IMR-90 (cell line): ENCODE measurements at regions not wholly inside any gene's neighbourhood (a gene's known extent, or its start where the extent isn't known, plus 50 kb on each side); places are given as distances from the start of the nearest gene placed in this dataset.
"Not testable (repeated sequence)": the region's sequence is repeated elsewhere in the genome, so short reads cannot be mapped to it uniquely, and the experiment has no call there.

ENCODE experiments used
- ATAC-seq: fragments of 200-7000 bp; cut with Tn5 transposase; 2 replicates; pipeline ENCODE4 v1.9.1; 2020; ENCODE audit warnings: low read depth, mild to moderate bottlenecking, moderate library complexity
- BruUV-seq: library from RNA; stranded (reverse); fragments of 400-500 nt; replicated peaks from 2 replicates; lab custom pipeline; 2021; lab: Mats Ljungman, UMichigan
- CTCF ChIA-PET: fragments of 300-600 bp; formaldehyde crosslinking; extraction: SDS; loops from one replicate; lab custom pipeline; 2021; ENCODE audit warnings: antibody characterized with exemption; lab: Yijun Ruan, JAX
- POLR2A ChIA-PET: fragments of 300-600 bp; sonication (Branson Sonifier 250); formaldehyde crosslinking; loops from one replicate; lab custom pipeline; 2022; ENCODE audit warnings: antibody characterized with exemption; ENCODE audit not compliant: unreplicated experiment; lab: Charles Lee
- DNase-seq: peaks from one replicate; pipeline ENCODE4 v3.0.0; 2013
- H2AFZ ChIP-seq: replicated peaks from 2 replicates; pipeline ENCODE3; 2013; ENCODE audit warnings: low read length, mild to moderate bottlenecking; ENCODE audit not compliant: poor library complexity
- H2AK5ac ChIP-seq: 2 replicates; pipeline ENCODE4 v1.6.1; 2013; ENCODE audit warnings: low read depth, low read length, inconsistent platforms
- H2AK9ac ChIP-seq: replicated peaks from 2 replicates; pipeline ENCODE3; 2013; ENCODE audit warnings: mild to moderate bottlenecking, low read depth, low read length, moderate library complexity; ENCODE audit not compliant: poor library complexity
- H2BK120ac ChIP-seq: 2 replicates; pipeline ENCODE4 v1.6.1; 2013; ENCODE audit warnings: low read depth, low read length, inconsistent platforms
- H2BK15ac ChIP-seq: 3 replicates; pipeline ENCODE4 v1.6.1; 2013; ENCODE audit warnings: low read depth, low read length, inconsistent platforms
- H2BK20ac ChIP-seq: 2 replicates; pipeline ENCODE4 v1.6.1; 2013; ENCODE audit warnings: low read depth, mild to moderate bottlenecking, inconsistent platforms, low read length, moderate library complexity
- H2BK5ac ChIP-seq: 2 replicates; pipeline ENCODE4 v1.6.1; 2013; ENCODE audit warnings: mild to moderate bottlenecking, low read depth, low read length, inconsistent platforms; ENCODE audit not compliant: poor library complexity, severe bottlenecking
- H3K14ac ChIP-seq: replicated peaks from 2 replicates; pipeline ENCODE4 v1.6.1; 2013; ENCODE audit warnings: low read depth, low read length, inconsistent platforms
- H3K18ac ChIP-seq: 2 replicates; pipeline ENCODE4 v1.6.1; 2013; ENCODE audit warnings: low read depth, low read length, control low read depth
- H3K23ac ChIP-seq: 2 replicates; pipeline ENCODE4 v1.6.1; 2013; ENCODE audit warnings: low read depth, low read length, inconsistent platforms
- H3K27ac ChIP-seq: 2 replicates; pipeline ENCODE4 v1.5.1; 2013; ENCODE audit warnings: mild to moderate bottlenecking, control low read depth, low read length; ENCODE audit not compliant: insufficient read depth
- H3K27me3 ChIP-seq: 2 replicates; pipeline ENCODE4 v1.6.1; 2013; ENCODE audit warnings: low read length; ENCODE audit not compliant: control insufficient read depth, insufficient read depth
- H3K36me3 ChIP-seq: 2 replicates; pipeline ENCODE4 v1.6.1; 2013; ENCODE audit warnings: low read length, mixed read lengths; ENCODE audit not compliant: control insufficient read depth, insufficient read depth
- H3K4ac ChIP-seq: 2 replicates; pipeline ENCODE4 v1.6.1; 2013; ENCODE audit warnings: low read depth, low read length, inconsistent platforms
- H3K4me1 ChIP-seq: 2 replicates; pipeline ENCODE4 v1.6.1; 2013; ENCODE audit warnings: low read length, mixed read lengths; ENCODE audit not compliant: control insufficient read depth, insufficient read depth
- H3K4me2 ChIP-seq: 2 replicates; pipeline ENCODE4 v1.6.1; 2013; ENCODE audit warnings: low read depth, mild to moderate bottlenecking, control low read depth, low read length, moderate library complexity
- H3K4me3 ChIP-seq: 2 replicates; pipeline ENCODE4 v1.5.1; 2013; ENCODE audit warnings: low read depth, mild to moderate bottlenecking, control low read depth, low read length, moderate library complexity; ENCODE audit not compliant: insufficient read depth
- H3K56ac ChIP-seq: 2 replicates; pipeline ENCODE4 v1.6.1; 2013; ENCODE audit warnings: low read length, inconsistent platforms; ENCODE audit not compliant: insufficient read depth; ENCODE audit errors: extremely low read depth
- H3K79me1 ChIP-seq, 2 experiments: 2 replicates each; pipeline ENCODE4 v1.6.1; 2013; ENCODE audit warnings: low read length in 2 of 2, inconsistent platforms in 1 of 2, low read depth in 1 of 2
- H3K9ac ChIP-seq: 2 replicates; pipeline ENCODE4 v1.6.1; 2013; ENCODE audit warnings: low read depth, low read length, control low read depth
- H3K9me1 ChIP-seq: 2 replicates; pipeline ENCODE4 v1.6.1; 2013; ENCODE audit warnings: low read length, inconsistent platforms; ENCODE audit not compliant: insufficient read depth
- H3K9me3 ChIP-seq: 2 replicates; pipeline ENCODE4 v1.6.1; 2013; ENCODE audit warnings: low read length; ENCODE audit not compliant: control insufficient read depth, insufficient read depth
- H4K20me1 ChIP-seq: 2 replicates; pipeline ENCODE4 v1.6.1; 2013; ENCODE audit warnings: low read length, inconsistent platforms; ENCODE audit not compliant: insufficient read depth
- H4K5ac ChIP-seq: 2 replicates; pipeline ENCODE4 v1.6.1; 2013; ENCODE audit warnings: mild to moderate bottlenecking, low read depth, low read length, control low read depth
- H4K8ac ChIP-seq, 2 experiments: 2 replicates each; pipeline ENCODE4 v1.6.1; 2013; ENCODE audit warnings: low read depth in 2 of 2, low read length in 2 of 2, control low read depth in 1 of 2, inconsistent platforms in 1 of 2
- H4K91ac ChIP-seq: 2 replicates; pipeline ENCODE4 v1.6.1; 2013; ENCODE audit warnings: low read depth, low read length, inconsistent platforms; ENCODE audit not compliant: insufficient read depth
- WGBS, 2 experiments: methylation state at CpG; one replicate each; pipeline versions ENCODE4 v1.1.5 to v1.1.7; 2013; ENCODE audit warnings: missing lambda C conversion rate in 2 of 2; ENCODE audit not compliant: insufficient read length in 1 of 2; ENCODE audit errors: extremely low coverage in 2 of 2; 5-methylcytosine and 5-hydroxymethylcytosine counted together
- dilution Hi-C: fragments of 300-500 bp; cut with HindIII; formaldehyde crosslinking; loops from one replicate; pipeline ENCODE4 v1.14.3; 2018; ENCODE audit warnings: low sequenced_read_pairs; ENCODE audit not compliant: unreplicated experiment
- in situ Hi-C: fragments of 300-500 bp; cut with MboI; formaldehyde crosslinking; loops from 3 replicates; pipeline ENCODE4 v1.14.3; 2019; ENCODE audit warnings: low sequenced_read_pairs, inconsistent platforms, mixed read lengths
- intact Hi-C: fragments of 100-400 bp; cut with micrococcal nuclease; formaldehyde crosslinking; loops from 2 replicates; pipeline ENCODE4 v1.10.0; 2022

GRCh38 chr4:22631167-22631566 lies 61.6 kb upstream of the GBA3 start:
- BruUV-seq, H3K18ac ChIP-seq, H3K56ac ChIP-seq, H3K23ac ChIP-seq, H3K9me1 ChIP-seq, H2AK9ac ChIP-seq, H2BK15ac ChIP-seq, H3K9ac ChIP-seq, H3K14ac ChIP-seq, H3K27ac ChIP-seq, H3K4me2 ChIP-seq, H2AFZ ChIP-seq, H3K79me1 ChIP-seq, H2AK5ac ChIP-seq, dilution Hi-C loops, H2BK5ac ChIP-seq, DNase-seq, in situ Hi-C loops, H3K27me3 ChIP-seq, H4K20me1 ChIP-seq, H2BK20ac ChIP-seq, intact Hi-C loops, H4K5ac ChIP-seq, H2BK120ac ChIP-seq, ATAC-seq, H4K8ac ChIP-seq, H4K91ac ChIP-seq, H3K9me3 ChIP-seq, H3K4me1 ChIP-seq, POLR2A ChIA-PET, H3K36me3 ChIP-seq, H3K4me3 ChIP-seq, CTCF ChIA-PET, H3K4ac ChIP-seq: not testable (repeated sequence)
- no CpG with 5 or more reads among the region's 5 CpGs for WGBS, 2 experiments
